Type B pancreatic cell (in vitro differentiated cells): ENCODE measurements at regions not wholly inside any gene's neighbourhood (a gene's known extent, or its start where the extent isn't known, plus 50 kb on each side); places are given as distances from the start of the nearest gene placed in this dataset.

Experiments
- DNase-seq: peaks from one replicate; pipeline ENCODE4 v3.0.0; 2021; ENCODE audit warnings: mixed read lengths; ENCODE audit not compliant: unreplicated experiment; ENCODE audit errors: extremely low spot score
- H3K27ac Mint-ChIP-seq: 2 replicates; pipeline ENCODE4 v1.8.0; 2021; ENCODE audit warnings: mild to moderate bottlenecking, mixed read lengths
- H3K27me3 Mint-ChIP-seq: 2 replicates; pipeline ENCODE4 v1.8.0; 2021; ENCODE audit warnings: mixed read lengths
- H3K36me3 Mint-ChIP-seq: 2 replicates; pipeline ENCODE4 v1.8.0; 2021; ENCODE audit warnings: mixed read lengths
- H3K4me1 Mint-ChIP-seq: one replicate; pipeline ENCODE4 v1.8.0; 2021; ENCODE audit warnings: mixed read lengths; ENCODE audit not compliant: unreplicated experiment
- H3K4me3 Mint-ChIP-seq: 2 replicates; pipeline ENCODE4 v1.8.0; 2021; ENCODE audit warnings: mild to moderate bottlenecking, mixed read lengths
- H3K9me3 Mint-ChIP-seq: 2 replicates; pipeline ENCODE4 v1.8.0; 2021; ENCODE audit warnings: mixed read lengths
- TF ChIP-seq, protein P1 (sequence below): fragments of 200-600 bp; sonication (generic); conservative IDR thresholded peaks from 2 replicates; pipeline ENCODE4 v1.5.0; 2021; ENCODE audit warnings: antibody characterized with exemption, mild to moderate bottlenecking

DNA sequence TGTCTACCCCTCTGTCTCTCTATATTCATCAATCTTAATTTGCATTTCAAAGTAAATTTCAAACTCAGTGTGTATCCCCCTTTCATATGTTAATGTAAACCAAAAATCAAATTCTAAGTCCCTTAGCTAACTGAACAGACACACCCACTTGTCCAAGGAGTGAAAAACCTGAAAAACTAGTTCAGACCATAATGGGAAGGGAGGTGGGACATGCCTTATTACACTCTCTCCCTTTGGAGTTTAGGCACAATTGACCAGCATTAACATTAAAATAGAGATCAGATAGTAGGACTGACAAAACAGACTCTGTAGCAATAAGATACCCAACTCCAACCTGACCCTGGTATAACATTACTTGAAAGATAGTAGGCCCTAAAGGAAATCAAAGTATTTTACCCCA is 247.7 kb upstream of the GADL1 start:
- no peaks in the 10 kb centered on the region for H3K27me3 Mint-ChIP-seq
- no peak for DNase-seq
- H3K4me1 Mint-ChIP-seq = peaks cover 18% of the 10 kb centered on the region
- H3K9me3 Mint-ChIP-seq = peaks cover under 1% of the 10 kb centered on the region
- TF ChIP-seq, protein P1, sequence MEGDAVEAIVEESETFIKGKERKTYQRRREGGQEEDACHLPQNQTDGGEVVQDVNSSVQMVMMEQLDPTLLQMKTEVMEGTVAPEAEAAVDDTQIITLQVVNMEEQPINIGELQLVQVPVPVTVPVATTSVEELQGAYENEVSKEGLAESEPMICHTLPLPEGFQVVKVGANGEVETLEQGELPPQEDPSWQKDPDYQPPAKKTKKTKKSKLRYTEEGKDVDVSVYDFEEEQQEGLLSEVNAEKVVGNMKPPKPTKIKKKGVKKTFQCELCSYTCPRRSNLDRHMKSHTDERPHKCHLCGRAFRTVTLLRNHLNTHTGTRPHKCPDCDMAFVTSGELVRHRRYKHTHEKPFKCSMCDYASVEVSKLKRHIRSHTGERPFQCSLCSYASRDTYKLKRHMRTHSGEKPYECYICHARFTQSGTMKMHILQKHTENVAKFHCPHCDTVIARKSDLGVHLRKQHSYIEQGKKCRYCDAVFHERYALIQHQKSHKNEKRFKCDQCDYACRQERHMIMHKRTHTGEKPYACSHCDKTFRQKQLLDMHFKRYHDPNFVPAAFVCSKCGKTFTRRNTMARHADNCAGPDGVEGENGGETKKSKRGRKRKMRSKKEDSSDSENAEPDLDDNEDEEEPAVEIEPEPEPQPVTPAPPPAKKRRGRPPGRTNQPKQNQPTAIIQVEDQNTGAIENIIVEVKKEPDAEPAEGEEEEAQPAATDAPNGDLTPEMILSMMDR = no peak
- no peaks in the 10 kb centered on the region for H3K36me3 Mint-ChIP-seq
- peak overlapping the region; percentile 64 for H3K4me3 Mint-ChIP-seq
- H3K27ac Mint-ChIP-seq = peak overlapping the region; percentile 67

DNA sequence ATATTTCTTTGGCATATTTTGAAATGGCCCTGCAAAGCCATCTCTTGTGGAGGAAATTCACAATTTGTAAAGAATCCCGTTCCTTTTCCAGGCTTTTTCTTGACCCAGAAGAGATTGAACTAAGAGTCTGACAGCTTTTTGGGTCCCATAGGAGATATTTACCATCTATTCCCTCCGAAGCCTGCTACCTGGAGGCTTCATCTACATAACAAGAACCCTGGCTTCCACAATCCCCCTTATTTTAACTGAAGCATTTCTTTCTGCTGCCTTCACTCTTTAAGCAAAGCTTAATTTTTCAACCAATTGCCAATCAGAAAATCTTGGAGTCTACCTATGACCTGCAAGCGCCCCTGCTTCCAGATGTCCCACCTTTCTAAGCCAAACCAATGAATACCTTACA is 248.1 kb upstream of the GADL1 start:
- DNase-seq = no peak
- TF ChIP-seq, protein P1 = no peak
- peaks cover 18% of the 10 kb centered on the region for H3K4me1 Mint-ChIP-seq
- no peaks in the 10 kb centered on the region for H3K27me3 Mint-ChIP-seq
- no peaks in the 10 kb centered on the region for H3K36me3 Mint-ChIP-seq
- H3K9me3 Mint-ChIP-seq = no peaks in the 10 kb centered on the region
- no peak overlapping the region for H3K4me3 Mint-ChIP-seq
- H3K27ac Mint-ChIP-seq = peak overlapping the region; percentile 39

DNA sequence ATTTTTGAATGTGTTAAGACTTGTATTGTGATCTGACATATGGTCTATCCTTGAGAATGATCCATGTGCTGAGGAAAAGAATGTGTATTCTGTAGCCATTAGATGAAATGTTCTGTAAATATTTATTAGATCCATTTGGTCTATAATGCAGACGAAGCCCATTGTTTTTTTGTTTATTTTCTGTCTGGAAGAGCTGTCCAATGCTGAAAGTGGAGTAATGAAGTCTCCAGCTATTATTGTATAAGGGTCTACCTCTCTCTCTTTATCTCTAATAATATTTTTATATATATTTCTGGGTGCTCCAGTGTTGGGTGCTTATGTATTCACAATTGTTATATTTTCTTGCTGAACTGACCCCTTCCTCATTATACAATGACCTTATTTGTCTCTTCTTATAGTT is 250.6 kb upstream of the GADL1 start:
- TF ChIP-seq, protein P1 = no peak
- Mint-ChIP-seq H3K4me3 (no peak overlapping the region), H3K9me3 (peaks cover 9% of the 10 kb centered on the region), H3K27ac (no peak overlapping the region), H3K4me1 (peaks cover 10% of the 10 kb centered on the region), H3K27me3 (no peaks in the 10 kb centered on the region), H3K36me3 (no peaks in the 10 kb centered on the region)
- DNase-seq = no peak

DNA sequence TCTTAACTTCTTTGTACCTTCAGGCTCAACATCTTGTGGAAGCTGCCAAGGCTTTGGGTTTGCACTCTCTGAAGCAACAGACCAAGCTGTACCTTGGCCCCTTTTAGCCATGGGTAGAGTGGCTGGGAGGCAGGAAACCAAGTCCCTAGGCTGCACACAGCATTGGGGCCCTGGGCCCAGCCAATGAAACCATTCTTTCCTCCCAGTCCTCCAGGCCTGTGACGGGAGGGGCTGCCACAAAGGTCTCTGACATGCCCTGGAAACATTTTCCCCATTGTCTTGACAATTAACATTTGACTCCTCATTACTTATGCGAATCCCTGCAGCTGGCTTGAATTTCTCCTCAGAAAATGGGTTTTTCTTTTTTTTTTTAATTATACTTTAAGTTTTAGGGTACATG is 253.1 kb upstream of the GADL1 start:
- no peak overlapping the region for H3K27ac Mint-ChIP-seq
- TF ChIP-seq, protein P1 = no peak
- no peaks in the 10 kb centered on the region for H3K36me3 Mint-ChIP-seq
- no peaks in the 10 kb centered on the region for H3K27me3 Mint-ChIP-seq
- H3K4me1 Mint-ChIP-seq = no peaks in the 10 kb centered on the region
- no peak overlapping the region for H3K4me3 Mint-ChIP-seq
- peaks cover 11% of the 10 kb centered on the region for H3K9me3 Mint-ChIP-seq
- DNase-seq = no peak

DNA sequence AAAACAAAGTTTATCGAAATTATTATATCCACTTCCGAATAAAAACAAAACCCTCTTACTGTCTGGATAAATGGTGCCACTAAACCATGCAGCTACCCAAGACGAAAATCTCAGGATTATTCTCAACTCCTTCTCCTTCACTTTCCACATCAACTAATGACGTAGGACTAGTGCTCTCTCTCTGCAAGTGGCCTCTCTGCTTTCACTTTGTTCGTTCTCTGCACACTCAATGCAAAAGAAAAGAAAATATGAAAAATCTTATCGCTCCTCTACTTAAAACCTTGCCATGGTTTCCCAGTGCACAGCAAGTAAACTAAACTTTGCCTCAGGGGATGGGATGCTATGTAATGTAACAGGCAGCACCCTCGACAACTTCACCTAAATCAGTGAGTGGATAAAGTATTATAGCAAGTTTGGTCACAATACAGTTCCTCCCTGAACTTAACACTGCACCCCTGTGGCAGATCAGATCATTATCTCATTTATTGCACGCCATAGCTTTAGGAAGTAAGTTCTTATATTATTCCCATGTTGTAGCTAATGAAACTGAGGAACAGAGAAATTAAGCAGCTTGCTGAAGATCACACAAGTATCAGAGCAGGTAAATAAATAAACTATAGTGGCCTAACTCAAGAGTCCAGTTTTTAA is 262.7 kb upstream of the GADL1 start:
- H3K27me3 Mint-ChIP-seq = no peaks in the 10 kb centered on the region
- no peaks in the 10 kb centered on the region for H3K9me3 Mint-ChIP-seq
- no peak for DNase-seq
- TF ChIP-seq, protein P1 = no peak
- no peaks in the 10 kb centered on the region for H3K36me3 Mint-ChIP-seq
- H3K27ac Mint-ChIP-seq = no peak overlapping the region
- H3K4me1 Mint-ChIP-seq = peaks cover 7% of the 10 kb centered on the region
- no peak overlapping the region for H3K4me3 Mint-ChIP-seq
